GM18507 (cell line): ENCODE measurements at regions not wholly inside any gene's neighbourhood (a gene's known extent, or its start where the extent isn't known, plus 50 kb on each side); places are given as distances from the start of the nearest gene placed in this dataset.
"Not testable (repeated sequence)": the region's sequence is repeated elsewhere in the genome, so short reads cannot be mapped to it uniquely, and the experiment has no call there.

Experiments used
- DNase-seq: peaks from one replicate; pipeline ENCODE4 v3.0.0; 2011; ENCODE audit warnings: low read depth; ENCODE audit not compliant: insufficient read length; ENCODE audit errors: extremely low spot score
- FAIRE-seq: peaks from 2 replicates; lab custom pipeline; 2011; peaks lifted over from hg19 to GRCh38; lab: Jason Lieb, UNC

DNA sequence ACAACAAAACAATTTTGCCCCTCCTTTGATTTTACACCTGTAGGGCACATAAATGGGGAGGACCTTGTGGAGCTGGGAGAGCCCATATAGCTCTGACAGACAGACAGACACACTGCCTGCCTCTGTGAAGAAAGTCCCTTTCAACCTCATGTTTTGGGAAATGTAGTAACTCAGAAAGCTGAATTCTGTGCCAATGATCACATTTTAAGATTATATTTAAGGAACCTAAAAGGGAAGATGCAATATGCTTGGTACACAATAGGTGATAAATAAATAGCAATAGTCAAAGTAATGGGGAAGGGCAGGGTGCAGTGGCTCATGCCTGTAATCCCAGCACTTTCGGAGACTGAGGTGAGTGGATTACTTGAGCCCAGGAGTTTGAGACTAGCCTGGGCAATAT lies 446.4 kb upstream of the ID2 start:
- FAIRE-seq (no peak), DNase-seq (no peak)

DNA sequence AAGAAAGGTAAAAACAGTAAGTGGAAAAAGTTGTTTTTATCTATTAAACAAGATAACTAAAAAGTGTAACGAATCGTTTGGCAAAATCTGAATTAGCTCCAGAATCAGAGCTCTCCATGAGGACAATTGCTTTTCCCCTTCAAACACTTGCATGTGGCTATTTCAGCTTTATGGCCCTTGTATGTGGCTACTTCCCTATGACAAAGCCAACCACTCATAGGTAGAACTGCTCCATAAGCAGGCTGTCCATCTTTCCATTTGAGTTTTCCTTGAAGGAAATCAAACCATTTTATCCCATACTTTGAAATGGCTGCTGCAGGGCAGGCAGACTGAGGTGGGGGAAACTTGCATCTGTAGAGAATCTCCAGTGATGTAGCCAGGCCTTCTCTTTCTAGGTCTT lies 445.5 kb upstream of the ID2 start:
- FAIRE-seq (no peak), DNase-seq (no peak)

DNA sequence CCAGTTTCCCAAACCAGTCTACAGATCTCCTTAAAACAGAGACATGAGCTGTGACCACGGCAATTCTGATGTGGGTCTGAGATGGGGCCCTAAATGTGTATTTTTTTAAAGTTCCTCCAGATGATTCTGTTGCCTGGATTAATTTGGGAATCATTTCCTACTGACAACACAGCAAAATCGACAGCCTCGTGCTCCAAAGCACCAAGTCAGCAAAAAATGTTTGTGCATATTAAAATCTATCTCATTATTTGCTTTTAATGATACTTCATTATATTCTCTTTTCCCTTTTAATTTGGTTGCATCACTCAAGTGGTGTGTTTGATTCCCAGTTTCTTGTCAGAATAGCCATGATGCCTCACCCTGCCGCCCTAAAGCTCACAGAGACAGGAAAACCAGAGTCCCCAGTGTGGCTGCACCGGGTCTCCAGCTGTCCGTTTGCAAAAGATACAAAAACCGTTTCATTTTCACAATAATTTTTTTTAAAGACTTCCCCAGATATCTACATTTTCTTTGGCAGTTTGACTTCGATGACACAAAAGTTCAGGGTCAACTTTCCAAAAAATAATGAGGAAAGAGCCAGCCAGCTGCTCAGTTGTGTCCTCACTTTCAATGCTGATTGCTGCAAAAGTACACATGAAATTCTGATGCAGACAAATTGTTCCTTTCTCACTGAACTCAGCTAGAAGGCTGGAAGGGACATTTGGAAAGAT lies 443.2 kb upstream of the ID2 start:
- DNase-seq = no peak
- peak; percentile 49 for FAIRE-seq

DNA sequence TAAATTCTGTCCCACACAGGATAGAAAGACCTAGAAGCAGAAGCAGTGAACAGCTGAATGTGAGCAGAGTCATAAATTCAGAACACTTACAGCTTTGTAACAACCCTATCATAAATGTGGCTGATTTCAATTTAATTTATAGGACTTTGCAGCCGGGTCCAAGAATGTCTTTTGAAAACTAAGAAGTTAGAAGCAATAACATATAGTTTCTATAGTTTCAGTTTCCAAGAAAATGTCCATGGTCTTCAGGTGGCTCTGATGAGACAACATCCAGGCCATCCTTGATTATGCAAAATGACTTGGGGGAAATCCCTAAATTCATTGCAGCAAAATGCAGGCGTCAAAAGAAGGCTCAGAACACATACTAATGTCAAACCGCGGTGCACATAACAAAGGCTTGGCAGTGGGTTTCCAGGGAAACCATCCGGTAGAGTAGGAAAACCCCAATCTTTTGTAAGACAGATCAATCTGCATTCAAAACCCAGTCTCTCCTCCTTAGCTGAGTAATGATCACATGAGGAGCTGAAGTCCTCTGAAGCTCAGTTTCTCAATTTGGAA lies 442.2 kb upstream of the ID2 start:
- DNase-seq (no peak), FAIRE-seq (no peak)

DNA sequence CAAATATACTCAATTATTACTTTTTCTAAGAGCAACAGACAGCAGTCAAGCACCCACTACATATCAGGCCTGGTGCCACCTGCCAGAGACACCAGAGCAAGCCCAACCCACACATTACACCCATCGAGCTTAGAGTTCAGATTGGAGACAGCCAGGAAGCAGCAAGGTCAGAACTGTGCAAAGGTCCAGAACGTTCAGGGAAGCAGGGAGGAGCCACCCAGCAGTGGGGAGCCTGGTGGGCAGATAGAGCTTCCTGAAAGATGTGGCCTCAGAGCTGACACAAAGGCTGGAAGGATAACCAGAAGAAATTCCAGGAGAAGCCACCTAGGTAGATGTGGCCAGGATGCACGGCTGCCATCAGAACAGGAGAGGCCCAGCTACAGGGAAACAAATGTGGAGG lies 440.5 kb upstream of the ID2 start:
- no peak for DNase-seq
- no peak for FAIRE-seq

DNA sequence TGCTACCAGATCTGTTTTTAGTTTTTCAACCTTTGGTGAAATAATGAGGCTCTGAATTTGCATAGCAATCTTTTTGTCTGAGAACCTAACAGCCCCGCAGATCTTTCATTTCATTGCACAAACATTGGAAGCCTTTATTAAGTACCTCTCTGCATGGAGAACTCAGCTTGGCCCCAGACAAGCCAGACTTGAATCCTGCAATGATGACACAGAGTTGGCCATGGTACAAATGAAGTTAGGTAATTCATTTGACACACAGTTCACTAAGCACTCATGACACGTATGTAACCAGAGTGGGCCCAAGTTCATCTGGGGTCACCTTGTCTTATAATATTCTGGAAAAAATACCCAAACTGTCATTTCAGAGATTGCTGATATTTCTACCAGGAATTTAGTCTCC lies 439.1 kb upstream of the ID2 start:
- FAIRE-seq (no peak), DNase-seq (no peak)

DNA sequence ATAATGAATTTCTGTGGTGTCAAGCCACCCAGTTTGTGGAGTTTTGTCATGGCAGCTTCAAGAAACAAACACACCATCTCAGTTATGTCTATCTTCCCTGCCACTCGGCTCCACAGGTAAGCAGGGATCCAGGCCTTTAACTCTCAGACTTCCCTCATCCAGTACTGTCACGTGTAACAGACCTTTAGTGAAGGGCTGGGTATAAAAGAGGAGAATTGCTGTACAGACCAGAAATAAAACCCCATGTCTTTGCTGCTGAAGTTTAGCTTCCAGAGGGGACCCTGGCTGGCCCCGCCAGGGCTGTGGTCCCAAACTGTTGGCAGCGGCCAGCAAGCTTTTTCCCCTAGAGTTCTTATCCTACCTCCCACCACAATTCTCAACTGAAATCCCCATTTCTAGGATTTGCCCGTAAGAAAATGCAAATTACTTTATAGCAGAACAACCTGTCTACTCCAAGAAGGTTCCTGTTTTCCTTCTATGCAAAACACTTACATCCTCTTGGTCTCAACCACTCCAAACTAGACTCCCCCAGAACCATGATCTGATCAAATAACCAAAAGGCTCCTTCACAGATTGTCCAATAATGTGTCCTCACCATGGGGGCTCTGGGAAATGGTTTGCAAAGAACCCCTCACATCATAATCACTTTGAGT lies 438.0 kb upstream of the ID2 start:
- DNase-seq (no peak), FAIRE-seq (no peak)

DNA sequence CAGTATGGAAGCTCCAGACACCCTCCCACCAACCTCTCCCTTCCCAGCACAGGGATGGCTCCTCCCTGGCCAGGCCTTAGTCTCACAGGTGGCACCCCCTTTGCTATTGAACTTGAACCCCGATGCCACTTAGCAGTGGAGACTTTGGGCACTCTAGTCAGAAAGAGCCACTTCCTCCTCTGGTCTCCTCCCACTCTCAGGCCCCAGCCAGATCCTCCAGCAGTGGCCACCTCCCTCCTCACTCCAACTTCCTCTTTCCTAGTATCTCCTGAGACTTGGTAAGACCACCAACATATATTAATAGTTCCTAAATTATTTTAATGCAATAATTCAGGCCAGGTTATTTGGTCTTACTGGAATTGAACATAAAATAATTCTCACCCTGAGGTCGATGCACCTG lies 437.2 kb upstream of the ID2 start:
- DNase-seq = no peak
- FAIRE-seq = no peak

DNA sequence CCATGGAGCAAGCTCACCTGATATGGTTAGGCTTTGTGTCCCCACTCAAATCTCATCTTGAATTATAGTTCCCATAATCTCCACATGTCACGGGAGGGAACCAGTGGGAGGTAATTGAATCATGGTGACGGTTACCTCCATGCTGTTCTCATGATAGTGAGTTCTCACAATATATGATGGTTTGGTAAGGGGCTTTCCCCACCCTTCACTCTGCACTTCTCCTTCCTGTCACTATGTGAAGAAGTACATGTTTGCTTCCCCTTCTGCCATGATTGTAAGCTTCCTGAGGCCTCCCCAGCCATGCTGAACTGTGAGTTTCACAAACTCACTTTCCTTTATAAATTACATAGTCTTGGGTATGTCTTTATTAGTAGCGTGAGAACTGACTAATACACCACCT lies 435.7 kb upstream of the ID2 start:
- FAIRE-seq = no peak
- DNase-seq = no peak

DNA sequence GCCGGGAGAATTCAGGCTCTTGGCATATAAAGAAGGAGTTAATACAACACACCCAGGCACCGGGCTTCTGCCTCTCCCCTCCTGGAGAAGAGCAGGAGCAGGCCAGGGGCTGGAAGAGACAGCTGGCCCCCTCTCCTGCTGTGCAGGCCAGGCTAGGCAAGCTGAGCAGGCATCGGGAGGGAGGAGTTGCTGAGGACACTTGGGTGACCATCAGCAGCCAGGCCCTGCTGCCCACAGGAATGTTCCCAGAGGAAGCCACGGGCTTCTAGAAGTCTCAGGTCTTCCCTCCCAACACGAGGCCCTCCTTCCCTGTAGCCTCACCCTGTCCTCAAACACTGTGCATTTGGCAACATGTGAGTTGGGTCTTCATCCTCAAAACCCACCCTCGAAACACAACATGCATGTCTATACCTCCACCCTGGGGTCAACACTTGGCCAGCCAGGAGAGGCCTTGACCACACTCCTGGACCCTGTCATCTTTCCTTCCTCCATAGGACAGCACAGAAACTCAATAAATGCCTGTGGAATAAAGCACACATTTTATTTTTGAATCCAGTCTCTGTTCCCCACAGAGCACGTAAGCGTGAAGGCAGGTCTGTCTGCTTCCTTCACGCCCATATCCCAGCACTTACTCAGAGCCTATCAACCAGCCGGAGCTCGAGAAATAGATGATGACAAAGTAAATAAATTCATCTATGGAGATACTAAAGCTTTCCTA lies 433.8 kb upstream of the ID2 start:
- DNase-seq = no peak
- no peak for FAIRE-seq

DNA sequence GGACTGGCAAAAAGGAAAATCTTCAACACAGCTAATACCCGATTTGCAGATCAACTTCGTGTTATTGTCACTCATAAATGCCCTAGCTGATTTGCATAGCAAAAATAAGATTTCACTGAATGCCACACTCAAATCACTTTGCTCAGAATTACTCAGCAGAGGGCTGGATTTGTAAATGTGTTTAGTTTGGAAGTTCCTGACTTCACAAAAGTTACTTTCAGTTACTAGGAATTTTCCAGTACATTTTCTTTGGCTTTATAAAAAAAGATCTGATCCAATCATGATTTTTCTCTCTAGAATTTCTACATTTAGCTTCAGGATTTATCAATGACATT lies 433.3 kb upstream of the ID2 start:
- FAIRE-seq = peak; percentile 69

DNA sequence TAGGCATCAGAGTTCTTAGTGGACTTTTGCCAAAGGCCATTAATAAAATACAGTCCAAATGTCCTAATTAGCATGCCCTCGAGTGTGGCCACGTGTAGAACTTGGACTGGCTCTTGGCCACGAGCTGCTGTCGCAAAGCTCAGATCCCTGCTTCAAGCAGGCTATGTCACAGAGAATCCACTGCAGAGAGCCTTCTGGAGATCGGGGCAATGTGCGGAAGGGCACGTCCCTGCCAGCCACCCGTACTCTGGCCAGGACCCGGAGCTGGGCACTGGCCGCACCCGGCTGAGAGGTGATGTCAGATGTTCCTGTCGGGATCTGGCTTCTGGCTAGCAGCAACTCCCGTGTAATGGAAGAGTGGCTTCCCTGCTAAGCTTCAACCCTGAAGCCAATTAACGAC lies 432.7 kb upstream of the ID2 start:
- DNase-seq (no peak), FAIRE-seq (no peak)

More for the DNA sequence above, 433.3 kb upstream of the ID2 start:
- no peak for DNase-seq

DNA sequence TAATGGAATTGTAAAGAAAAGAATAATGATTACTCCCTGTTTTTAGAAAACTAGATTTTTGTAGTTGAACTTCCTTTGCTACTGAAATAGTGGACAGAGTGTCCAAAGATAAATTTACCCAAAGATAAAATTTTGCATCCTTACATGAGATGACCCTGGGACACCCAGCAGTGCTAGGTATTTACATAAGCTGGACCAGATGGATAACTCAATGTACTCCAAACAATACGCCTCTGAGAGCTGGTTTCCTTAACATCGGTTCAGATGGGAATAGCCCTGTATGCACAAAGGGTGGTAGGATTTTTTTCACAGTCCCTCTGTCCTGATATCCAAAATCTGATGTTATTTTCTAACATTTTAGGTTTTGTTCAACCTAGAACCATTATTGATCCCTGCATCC lies 432.1 kb upstream of the ID2 start:
- no peak for DNase-seq
- no peak for FAIRE-seq

DNA sequence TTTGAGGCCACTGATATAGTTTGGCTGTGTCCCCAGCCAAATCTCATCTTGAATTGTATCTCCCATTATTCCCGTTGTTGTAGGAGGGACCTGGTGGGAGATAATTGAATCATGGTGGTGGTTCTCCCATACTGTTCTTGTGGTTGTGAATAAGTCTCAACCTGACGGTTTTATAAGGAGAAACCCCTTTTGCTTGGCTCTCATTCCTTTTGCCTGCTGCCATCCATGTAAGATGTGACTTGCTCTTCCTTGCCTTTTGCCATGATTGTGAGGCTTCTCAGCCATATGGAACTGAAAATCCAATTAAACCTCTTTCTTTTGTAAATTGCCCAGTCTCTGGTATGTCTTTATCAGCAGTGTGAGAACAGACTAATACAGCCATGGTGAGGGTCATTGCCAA lies 431.6 kb upstream of the ID2 start:
- FAIRE-seq, DNase-seq: not testable (repeated sequence)

DNA sequence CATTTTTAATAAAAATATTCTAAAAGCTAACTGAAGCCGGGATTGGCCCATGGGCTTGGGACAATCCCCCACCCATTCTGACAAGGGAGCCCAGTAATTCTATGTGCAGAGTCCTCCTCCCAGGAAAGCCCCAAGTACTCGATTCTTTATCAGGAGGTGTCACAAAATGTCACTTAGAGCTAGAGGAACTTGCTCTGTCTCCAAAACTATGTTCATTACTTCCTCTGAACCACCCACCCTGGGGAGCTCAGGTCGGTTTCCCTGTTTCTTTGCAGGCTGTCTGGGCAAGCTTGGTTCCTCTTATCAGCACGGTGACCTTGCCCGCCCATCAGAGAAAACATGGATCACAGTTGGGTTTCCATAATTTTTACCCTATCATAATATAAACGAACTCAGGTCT lies 430.6 kb upstream of the ID2 start:
- no peak for FAIRE-seq
- no peak for DNase-seq

DNA sequence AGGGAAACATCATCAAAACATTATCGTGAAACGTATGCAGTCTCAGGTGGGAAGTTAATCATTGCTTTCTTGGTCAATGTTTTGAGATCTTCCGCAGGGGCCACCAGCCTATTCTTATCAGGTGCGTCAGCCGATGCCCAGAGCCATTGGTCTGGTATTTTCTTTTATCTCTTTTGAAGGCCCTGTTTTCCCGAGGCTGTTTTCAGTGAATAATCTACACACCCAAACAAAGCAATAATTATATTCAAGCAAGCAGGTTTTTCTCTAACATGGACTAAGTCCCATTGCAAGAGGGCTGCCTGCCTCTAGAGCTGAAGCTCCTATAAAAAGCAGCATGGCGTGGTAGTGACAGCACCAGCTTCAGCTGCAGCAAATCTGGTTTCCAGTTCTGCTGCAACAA lies 430.0 kb upstream of the ID2 start:
- DNase-seq (no peak), FAIRE-seq (no peak)

DNA sequence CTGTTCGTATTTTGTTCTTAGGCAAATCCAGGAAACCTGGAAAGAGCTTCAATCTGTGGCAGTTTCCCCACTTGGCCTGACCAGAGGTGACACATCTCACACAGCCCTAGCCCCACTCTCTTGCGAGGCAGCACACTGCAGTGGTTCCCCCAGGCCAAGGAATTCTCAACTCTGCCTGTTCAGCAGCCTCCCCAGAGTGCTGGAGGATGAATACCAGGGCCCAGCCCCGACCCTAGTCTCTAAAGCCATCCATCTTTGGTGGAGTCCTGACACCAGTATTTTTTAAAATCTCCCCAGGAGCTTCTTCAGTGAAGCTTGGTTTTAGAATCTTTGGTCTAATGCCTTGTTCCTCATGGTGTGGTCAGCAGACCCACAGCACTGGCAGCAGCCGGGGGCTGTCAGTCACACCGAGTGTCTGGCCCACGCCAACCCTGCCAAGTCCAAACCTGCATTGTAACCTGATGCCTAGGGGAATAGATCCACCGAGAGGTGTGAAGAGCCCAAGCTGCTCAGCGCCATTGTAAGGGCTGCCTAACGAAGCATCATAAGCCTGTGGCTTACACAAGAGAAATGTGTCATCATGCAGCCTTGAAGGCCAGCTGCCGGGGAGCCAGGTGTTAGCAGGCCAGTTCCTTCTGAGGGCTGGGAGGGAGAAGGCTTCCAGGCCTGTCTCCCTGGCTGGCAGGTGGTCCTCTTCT lies 428.7 kb upstream of the ID2 start:
- DNase-seq (no peak), FAIRE-seq (peak; percentile 53)

DNA sequence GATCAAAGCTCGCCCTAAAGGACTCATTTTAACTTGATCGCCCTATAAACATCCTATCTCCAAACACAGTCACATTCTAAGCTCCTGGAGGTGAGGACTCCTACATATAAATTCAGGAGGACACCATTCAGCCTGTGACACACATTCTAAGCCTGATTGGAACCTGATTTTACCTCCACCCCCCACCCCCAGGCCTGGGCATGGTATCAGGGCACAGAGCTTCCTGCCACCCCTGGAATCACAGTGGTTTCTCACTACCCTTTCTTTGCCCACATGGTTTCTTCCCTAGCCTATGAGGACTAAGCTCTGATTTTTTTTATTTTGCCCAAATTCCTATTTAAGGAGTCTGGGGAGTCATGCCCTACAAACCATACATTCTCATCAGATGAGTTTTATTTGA lies 428.1 kb upstream of the ID2 start:
- no peak for FAIRE-seq
- no peak for DNase-seq

DNA sequence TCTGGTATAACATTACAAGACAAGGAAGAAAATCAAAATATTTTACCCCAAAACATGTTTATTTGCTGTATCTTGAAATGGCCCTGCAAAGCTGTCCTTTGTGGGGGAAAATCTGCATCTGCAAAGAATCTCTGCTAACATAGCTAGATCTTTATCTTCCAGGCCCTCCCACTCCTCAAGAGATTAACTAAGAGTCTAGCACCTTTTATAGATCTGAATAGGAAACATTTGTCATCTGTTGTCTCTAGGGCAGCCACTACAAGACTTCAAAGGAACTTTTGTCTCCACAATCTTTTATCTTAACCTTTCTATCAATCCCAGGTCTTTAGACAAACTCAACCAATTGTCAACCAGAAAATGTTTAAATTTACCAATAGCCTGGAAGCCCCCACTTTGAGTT lies 427.6 kb upstream of the ID2 start:
- DNase-seq, FAIRE-seq: not testable (repeated sequence)

DNA sequence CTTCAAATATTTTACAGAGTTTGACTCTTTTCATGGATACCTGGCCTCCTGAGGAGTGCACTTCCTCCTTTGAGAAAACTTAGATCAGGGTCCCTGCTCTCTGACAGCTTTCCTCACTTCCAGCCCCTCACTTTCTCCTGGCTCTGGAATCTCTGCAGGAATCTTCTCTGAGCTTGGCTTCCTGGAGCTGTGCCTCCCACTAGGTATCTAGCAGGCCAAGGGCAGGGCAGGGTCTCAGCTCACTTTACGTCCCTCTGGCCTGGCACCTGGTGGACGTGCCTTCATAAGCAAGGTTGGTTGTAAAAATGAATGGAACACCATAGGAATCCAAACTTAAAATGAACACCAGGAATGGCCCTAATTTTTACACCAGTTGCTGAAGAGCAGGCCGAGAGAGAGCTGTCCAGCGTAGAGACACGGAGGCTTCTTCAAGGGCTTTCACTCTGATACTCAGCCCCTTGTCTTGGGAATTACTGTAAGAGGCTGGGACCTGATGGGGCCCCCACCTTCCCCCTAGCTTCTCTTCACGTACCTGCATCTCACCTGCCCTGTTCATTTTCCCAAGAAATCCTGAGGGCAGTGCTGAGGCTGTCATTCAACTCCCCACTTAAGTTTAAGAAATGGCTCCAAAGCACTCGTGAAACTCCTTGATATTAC lies 426.9 kb upstream of the ID2 start:
- DNase-seq (no peak), FAIRE-seq (no peak)
